PC-9 (cell line): ENCODE measurements at regions not wholly inside any gene's neighbourhood (a gene's known extent, or its start where the extent isn't known, plus 50 kb on each side); places are given as distances from the start of the nearest gene placed in this dataset.

ENCODE experiments used
- BruUV-seq: library from RNA; stranded (reverse); fragments of 400-500 nt; replicated peaks from 2 replicates; lab custom pipeline; 2021; lab: Mats Ljungman, UMichigan
- CTCF ChIA-PET: fragments of 300-600 bp; sonication (Branson Sonifier 250); formaldehyde crosslinking; loops from one replicate; lab custom pipeline; 2022; ENCODE audit warnings: antibody characterized with exemption; lab: Charles Lee
- POLR2A ChIA-PET: fragments of 300-600 bp; sonication (Branson Sonifier 250); formaldehyde crosslinking; loops from one replicate; lab custom pipeline; 2022; ENCODE audit warnings: antibody characterized with exemption; ENCODE audit not compliant: unreplicated experiment; lab: Charles Lee
- DNase-seq, 2 experiments: peaks; one replicate each; pipeline versions ENCODE4 v3.0.0 to v3.0.0-alpha.2; 2015 to 2022; ENCODE audit warnings: mixed read lengths in 1 of 2
- H2AFZ ChIP-seq: fragments of 200-600 bp; sonication (generic); 2 replicates; pipeline ENCODE4 v1.8.1; 2017; ENCODE audit warnings: antibody characterized with exemption
- H3F3A ChIP-seq: fragments of 200-600 bp; sonication (generic); 2 replicates; pipeline ENCODE4 v1.8.1; 2017; ENCODE audit warnings: antibody characterized with exemption, mild to moderate bottlenecking, low read depth; ENCODE audit not compliant: insufficient read depth
- H3K27ac ChIP-seq: fragments of 200-600 bp; sonication (generic); 2 replicates; pipeline ENCODE4 v1.6.1; 2016; ENCODE audit warnings: mixed run types
- H3K27me3 ChIP-seq: fragments of 200-600 bp; sonication (generic); 2 replicates; pipeline ENCODE4 v1.6.1; 2016; ENCODE audit warnings: low read depth, mixed run types; ENCODE audit not compliant: insufficient read depth
- H3K36me3 ChIP-seq: fragments of 200-600 bp; sonication (generic); 2 replicates; pipeline ENCODE4 v1.6.1; 2016; ENCODE audit warnings: low read depth, mixed run types
- H3K4me1 ChIP-seq: fragments of 200-600 bp; sonication (generic); replicated peaks from 2 replicates; pipeline ENCODE4 v1.6.1; 2016; ENCODE audit warnings: mixed run types; ENCODE audit not compliant: insufficient read depth
- H3K4me2 ChIP-seq: fragments of 200-600 bp; sonication (generic); 2 replicates; pipeline ENCODE4 v1.6.1; 2017; ENCODE audit warnings: mixed run types
- H3K4me3 ChIP-seq: fragments of 200-600 bp; sonication (generic); 2 replicates; pipeline ENCODE4 v1.6.1; 2016; ENCODE audit warnings: mixed run types
- H3K79me2 ChIP-seq: fragments of 200-600 bp; sonication (generic); 2 replicates; pipeline ENCODE4 v1.6.1; 2017; ENCODE audit warnings: low read depth, mixed run types
- H3K9me2 ChIP-seq: fragments of 200-600 bp; sonication (generic); 2 replicates; pipeline ENCODE4 v1.8.1; 2017; ENCODE audit warnings: mild to moderate bottlenecking; ENCODE audit not compliant: insufficient read depth
- H3K9me3 ChIP-seq: fragments of 200-600 bp; sonication (generic); 2 replicates; pipeline ENCODE4 v1.8.1; 2016; ENCODE audit warnings: low read depth; ENCODE audit not compliant: insufficient read depth
- H4K20me1 ChIP-seq: fragments of 200-600 bp; sonication (generic); 2 replicates; pipeline ENCODE4 v1.8.1; 2017; ENCODE audit not compliant: insufficient read depth
- EZH2 ChIP-seq: fragments of 200-600 bp; sonication (generic); IDR thresholded peaks from 2 replicates; pipeline ENCODE4 v1.8.0; 2017; ENCODE audit warnings: antibody characterized with exemption, low read depth
- intact Hi-C: fragments of 100-400 bp; cut with micrococcal nuclease; formaldehyde crosslinking; loops from one replicate; pipeline ENCODE4 v1.10.0; 2022; ENCODE audit not compliant: unreplicated experiment
- TF ChIP-seq, protein P1 (sequence below): fragments of 200-600 bp; sonication (generic); conservative IDR thresholded peaks from 2 replicates; pipeline ENCODE4 v1.6.1; 2017; ENCODE audit warnings: mixed run types, antibody characterized with exemption, mild to moderate bottlenecking, moderate library complexity

DNA sequence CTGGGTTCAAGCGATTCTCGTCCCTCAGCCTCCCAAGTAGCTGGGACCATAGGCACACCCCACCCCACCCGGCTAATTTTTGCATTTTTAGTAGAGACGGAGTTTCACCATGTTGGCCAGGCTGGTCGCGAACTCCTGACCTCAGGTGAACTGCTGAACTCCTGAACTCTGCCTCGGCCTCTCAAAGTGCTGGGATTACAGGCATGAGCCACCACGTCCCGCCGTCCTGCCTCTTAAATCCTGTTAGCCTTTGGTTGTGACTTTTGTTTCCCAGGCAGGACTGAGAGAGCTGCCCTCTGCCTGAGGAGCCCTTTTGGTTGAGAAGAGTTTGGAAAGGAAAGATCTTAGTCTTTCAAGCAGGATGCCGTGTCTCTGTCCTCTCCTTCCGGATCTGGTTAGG lies 59.3 kb upstream of the C1orf174 start:
- Histone ChIP-seq H2AFZ (no peak overlapping the region), H3F3A (no peaks in the 10 kb centered on the region), H3K4me1 (no peaks in the 10 kb centered on the region), H3K9me2 (no peaks in the 10 kb centered on the region), H3K27me3 (peaks cover 97% of the 10 kb centered on the region), H3K4me2 (no peak overlapping the region), H3K79me2 (no peaks in the 10 kb centered on the region), H3K9me3 (no peaks in the 10 kb centered on the region), H3K27ac (no peak overlapping the region), H3K4me3 (no peak overlapping the region), H4K20me1 (no peaks in the 10 kb centered on the region), H3K36me3 (no peaks in the 10 kb centered on the region)
- TF ChIP-seq, protein P1, sequence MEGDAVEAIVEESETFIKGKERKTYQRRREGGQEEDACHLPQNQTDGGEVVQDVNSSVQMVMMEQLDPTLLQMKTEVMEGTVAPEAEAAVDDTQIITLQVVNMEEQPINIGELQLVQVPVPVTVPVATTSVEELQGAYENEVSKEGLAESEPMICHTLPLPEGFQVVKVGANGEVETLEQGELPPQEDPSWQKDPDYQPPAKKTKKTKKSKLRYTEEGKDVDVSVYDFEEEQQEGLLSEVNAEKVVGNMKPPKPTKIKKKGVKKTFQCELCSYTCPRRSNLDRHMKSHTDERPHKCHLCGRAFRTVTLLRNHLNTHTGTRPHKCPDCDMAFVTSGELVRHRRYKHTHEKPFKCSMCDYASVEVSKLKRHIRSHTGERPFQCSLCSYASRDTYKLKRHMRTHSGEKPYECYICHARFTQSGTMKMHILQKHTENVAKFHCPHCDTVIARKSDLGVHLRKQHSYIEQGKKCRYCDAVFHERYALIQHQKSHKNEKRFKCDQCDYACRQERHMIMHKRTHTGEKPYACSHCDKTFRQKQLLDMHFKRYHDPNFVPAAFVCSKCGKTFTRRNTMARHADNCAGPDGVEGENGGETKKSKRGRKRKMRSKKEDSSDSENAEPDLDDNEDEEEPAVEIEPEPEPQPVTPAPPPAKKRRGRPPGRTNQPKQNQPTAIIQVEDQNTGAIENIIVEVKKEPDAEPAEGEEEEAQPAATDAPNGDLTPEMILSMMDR: no peak
- TF ChIP-seq EZH2: no peak
- intact Hi-C loops: no loop called here
- ChIA-PET CTCF (no interaction called here), POLR2A (no interaction called here)
- DNase-seq: no peak
- BruUV-seq: no TSS peak

GRCh38 chr1:3963554-3963953 lies 63.5 kb upstream of the C1orf174 start:
- CTCF ChIA-PET: no interaction called here
- BruUV-seq: no TSS peak
- intact Hi-C loops: no loop called here

DNA sequence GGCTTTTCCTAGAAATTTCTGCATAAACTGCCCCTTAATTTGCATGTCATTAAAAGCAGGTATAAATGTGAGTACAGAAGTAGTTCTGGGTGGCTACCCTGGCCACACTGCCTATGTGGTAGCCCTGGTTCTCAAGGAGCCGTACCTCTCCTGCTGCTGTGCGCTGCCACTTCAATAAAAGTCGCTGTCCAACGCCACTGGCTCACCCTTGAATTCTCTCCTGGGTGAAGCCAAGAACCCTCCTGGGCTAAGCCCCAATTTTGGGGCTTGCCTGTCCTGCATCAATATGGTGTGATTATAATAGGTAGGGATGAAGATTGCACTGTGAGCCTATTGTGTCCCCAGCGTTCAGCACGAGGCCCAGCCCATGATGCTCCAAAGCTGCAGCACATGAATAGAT lies 65.6 kb upstream of the C1orf174 start:
- ChIA-PET POLR2A (no interaction called here), CTCF (no interaction called here)
- H2AFZ ChIP-seq: no peak overlapping the region
- no peaks in the 10 kb centered on the region for H3K4me1 ChIP-seq
- no peak overlapping the region for H3K4me2 ChIP-seq
- no peak for DNase-seq
- TF ChIP-seq, protein P1: no peak
- no peak for TF ChIP-seq EZH2
- no peaks in the 10 kb centered on the region for H3K9me2 ChIP-seq
- intact Hi-C loops: no loop called here
- BruUV-seq: no TSS peak
- H3F3A ChIP-seq: no peaks in the 10 kb centered on the region
- peaks cover 58% of the 10 kb centered on the region for H3K27me3 ChIP-seq
- H3K9me3 ChIP-seq: no peaks in the 10 kb centered on the region
- no peak overlapping the region for H3K27ac ChIP-seq
- no peaks in the 10 kb centered on the region for H3K79me2 ChIP-seq
- no peaks in the 10 kb centered on the region for H3K36me3 ChIP-seq
- no peak overlapping the region for H3K4me3 ChIP-seq
- H4K20me1 ChIP-seq: no peaks in the 10 kb centered on the region

More at GRCh38 chr1:3963554-3963953, 63.5 kb upstream of the C1orf174 start:
- no peaks in the 10 kb centered on the region for H3K36me3 ChIP-seq
- H3K4me2 ChIP-seq: no peak overlapping the region
- H2AFZ ChIP-seq: no peak overlapping the region
- no peak overlapping the region for H3K27ac ChIP-seq
- H3K4me1 ChIP-seq: no peaks in the 10 kb centered on the region
- H3K9me3 ChIP-seq: no peaks in the 10 kb centered on the region
- H4K20me1 ChIP-seq: no peaks in the 10 kb centered on the region
- no peaks in the 10 kb centered on the region for H3K79me2 ChIP-seq
- POLR2A ChIA-PET: no interaction called here
- H3K9me2 ChIP-seq: no peaks in the 10 kb centered on the region
- H3K4me3 ChIP-seq: no peak overlapping the region
- no peak for DNase-seq
- H3F3A ChIP-seq: no peaks in the 10 kb centered on the region
- H3K27me3 ChIP-seq: peaks cover 76% of the 10 kb centered on the region
- TF ChIP-seq, protein P1: no peak
- TF ChIP-seq EZH2: no peak
